ENCODE measurements at regions not wholly inside any gene's neighbourhood (a gene's known extent, or its start where the extent isn't known, plus 50 kb on each side); places are given as distances from the start of the nearest gene placed in this dataset.

DNA sequence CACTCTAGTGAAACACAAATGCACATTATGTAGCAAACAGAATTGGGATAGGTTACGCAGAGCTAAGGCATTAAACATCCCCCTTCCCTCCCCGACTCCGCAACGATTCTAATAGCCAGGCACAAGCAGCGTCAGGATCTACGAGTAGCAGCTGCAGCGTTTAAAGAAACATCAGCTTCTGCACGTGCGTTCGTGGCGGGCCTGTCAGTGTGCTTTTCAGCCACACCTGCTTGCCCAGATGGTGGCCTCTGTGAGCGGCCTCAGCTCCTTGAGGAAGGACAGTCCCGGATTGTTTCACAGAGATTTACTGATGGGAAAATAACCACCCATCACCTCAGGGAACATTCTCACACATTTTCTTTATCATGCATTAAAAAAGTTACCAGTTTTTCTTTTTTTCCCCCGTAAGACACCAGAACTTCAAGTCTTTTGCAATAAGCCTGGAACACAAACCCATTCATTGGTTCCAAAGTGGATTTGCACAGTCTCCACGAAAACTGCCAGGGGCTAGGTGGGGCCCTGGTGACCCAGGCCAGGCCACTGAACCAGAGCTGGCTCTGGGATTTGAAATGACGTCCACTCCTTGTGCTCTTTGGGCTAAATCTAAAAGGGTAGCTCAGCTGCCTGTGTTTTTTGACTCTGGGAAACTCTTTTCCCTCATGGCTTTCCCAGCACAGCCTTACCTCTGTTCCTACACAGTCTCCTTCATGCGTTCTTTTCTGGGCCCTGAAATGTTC lies 325.5 kb downstream of the KCNRG start:
- Histone ChIP-seq H3K9me3 (ENCODE audit: control insufficient read depth, low read depth, low read length) (no peaks in the 10 kb centered on the region), H4K5ac (ENCODE audit: insufficient read length, low read depth, low read length) (no peak overlapping the region), H3T11ph (ENCODE audit: low read length) (no peak overlapping the region), H3K56ac (ENCODE audit: insufficient read length, low read depth, low read length) (no peak overlapping the region), H3K9ac (ENCODE audit: extremely low read depth, insufficient read length, low read length) (no peak overlapping the region), H3K18ac (ENCODE audit: insufficient read length, low read depth, low read length) (no peak overlapping the region), H2BK12ac (ENCODE audit: insufficient read length, low read depth, low read length) (no peak overlapping the region), H2BK15ac (ENCODE audit: low read depth, low read length) (no peak overlapping the region), H4K91ac (ENCODE audit: insufficient read length, low read depth, low read length) (no peak overlapping the region), H3K79me2 (ENCODE audit: insufficient read depth, low read length) (no peaks in the 10 kb centered on the region), H3K23ac (ENCODE audit: insufficient read length, low read depth, low read length) (no peak overlapping the region), H3K23me2 (ENCODE audit: insufficient read length, low read depth, low read length, poor library complexity, severe bottlenecking) (no peaks in the 10 kb centered on the region), H3K27ac (ENCODE audit: insufficient read length, low read depth, low read length) (no peak overlapping the region), H2AK5ac (ENCODE audit: insufficient read length, low read length) (no peak overlapping the region), H3K79me1 (ENCODE audit: insufficient read depth, low read depth, low read length, poor library complexity, severe bottlenecking) (no peaks in the 10 kb centered on the region), H2BK20ac (ENCODE audit: low read depth, low read length, poor library complexity, severe bottlenecking) (no peak overlapping the region), H2BK5ac (ENCODE audit: insufficient read length, low read length) (no peak overlapping the region), H4K20me1 (ENCODE audit: control insufficient read depth, insufficient read depth, insufficient read length) (no peaks in the 10 kb centered on the region), H3K4ac (ENCODE audit: low read depth, low read length) (no peak overlapping the region), H2BK120ac (ENCODE audit: low read depth, low read length, poor library complexity, severe bottlenecking) (no peak overlapping the region), H3K14ac (ENCODE audit: insufficient read depth, low read length) (no peak overlapping the region), H3K4me2 (ENCODE audit: insufficient read depth, insufficient read length, low read length) (no peak overlapping the region), H3K27me3 (ENCODE audit: insufficient read depth, low read length) (no peaks in the 10 kb centered on the region), H3K4me1 (ENCODE audit: insufficient read depth, low read length) (no peaks in the 10 kb centered on the region; the same call in 1 of the 2 replicates), H2AFZ (ENCODE audit: low read length) (no peak overlapping the region), H4K8ac (replicated peaks; ENCODE audit: insufficient read length, low read depth, low read length) (no peak overlapping the region)
- no peak overlapping the region for H3K4me3 Mint-ChIP-seq
- no CpG with 5 or more reads among the region's 17 CpGs for WGBS (ENCODE audit: extremely low coverage, insufficient read length, low lambda C conversion rate)
- peak overlapping the region; percentile 39 to 64 (median 61); a peak in 3 of 7 replicates for H3K27ac Mint-ChIP-seq
- H3K4me1 Mint-ChIP-seq = peaks cover 38 to 44% of the 10 kb centered on the region in 2 experiments
- H3K9me3 Mint-ChIP-seq = no peaks in the 10 kb centered on the region
- no peaks in the 10 kb centered on the region for H3K27me3 Mint-ChIP-seq (ENCODE audit: low read depth)
- TF ChIP-seq, protein P1, sequence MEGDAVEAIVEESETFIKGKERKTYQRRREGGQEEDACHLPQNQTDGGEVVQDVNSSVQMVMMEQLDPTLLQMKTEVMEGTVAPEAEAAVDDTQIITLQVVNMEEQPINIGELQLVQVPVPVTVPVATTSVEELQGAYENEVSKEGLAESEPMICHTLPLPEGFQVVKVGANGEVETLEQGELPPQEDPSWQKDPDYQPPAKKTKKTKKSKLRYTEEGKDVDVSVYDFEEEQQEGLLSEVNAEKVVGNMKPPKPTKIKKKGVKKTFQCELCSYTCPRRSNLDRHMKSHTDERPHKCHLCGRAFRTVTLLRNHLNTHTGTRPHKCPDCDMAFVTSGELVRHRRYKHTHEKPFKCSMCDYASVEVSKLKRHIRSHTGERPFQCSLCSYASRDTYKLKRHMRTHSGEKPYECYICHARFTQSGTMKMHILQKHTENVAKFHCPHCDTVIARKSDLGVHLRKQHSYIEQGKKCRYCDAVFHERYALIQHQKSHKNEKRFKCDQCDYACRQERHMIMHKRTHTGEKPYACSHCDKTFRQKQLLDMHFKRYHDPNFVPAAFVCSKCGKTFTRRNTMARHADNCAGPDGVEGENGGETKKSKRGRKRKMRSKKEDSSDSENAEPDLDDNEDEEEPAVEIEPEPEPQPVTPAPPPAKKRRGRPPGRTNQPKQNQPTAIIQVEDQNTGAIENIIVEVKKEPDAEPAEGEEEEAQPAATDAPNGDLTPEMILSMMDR (conservative IDR thresholded peaks at IDR 0.05) = no peak
- no peaks in the 10 kb centered on the region; a peak in 1 of 7 replicates for H3K36me3 Mint-ChIP-seq (ENCODE audit: insufficient read depth in 1 of 3, low read depth in 3 of 3)
- DNase-seq = no peak

Measured in H9 (cell line).